ENCODE measurements at regions not wholly inside any gene's neighbourhood (a gene's known extent, or its start where the extent isn't known, plus 50 kb on each side); places are given as distances from the start of the nearest gene placed in this dataset.
"Not testable (repeated sequence)": the region's sequence is repeated elsewhere in the genome, so short reads cannot be mapped to it uniquely, and the experiment has no call there.

GRCh38 chrX:74063426-74064155, 211.1 kb upstream of the XIST start:
- DNase-seq: no peak

GRCh38 chrX:74061879-74062278, 209.4 kb upstream of the XIST start:
- DNase-seq: no peak

- DNase-seq: no peak
Measured at GRCh38 chrX:74049126-74049525, 196.6 kb upstream of the XIST start.

GRCh38 chrX:74034066-74034465, 181.6 kb upstream of the XIST start:
- not testable (repeated sequence) for DNase-seq

DNA sequence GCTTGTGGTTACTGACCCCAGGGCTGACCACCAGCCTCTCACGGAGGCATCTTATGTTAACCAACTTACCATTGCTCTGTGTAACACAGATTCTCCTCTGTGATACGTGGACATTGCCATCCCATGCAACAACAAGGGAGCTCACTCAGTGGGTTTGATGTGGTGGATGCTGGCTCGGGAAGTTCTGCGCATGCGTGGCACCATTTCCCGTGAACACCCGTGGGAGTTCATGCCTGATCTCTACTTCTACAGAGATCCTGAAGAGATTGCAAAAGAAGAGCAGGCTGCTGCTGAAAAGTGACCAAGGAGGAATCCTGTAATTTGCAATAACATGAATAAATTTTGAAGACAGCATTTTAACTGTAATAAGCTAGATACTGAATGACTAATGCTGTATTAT, 179.0 kb upstream of the XIST start:
- not testable (repeated sequence) for DNase-seq

DNA sequence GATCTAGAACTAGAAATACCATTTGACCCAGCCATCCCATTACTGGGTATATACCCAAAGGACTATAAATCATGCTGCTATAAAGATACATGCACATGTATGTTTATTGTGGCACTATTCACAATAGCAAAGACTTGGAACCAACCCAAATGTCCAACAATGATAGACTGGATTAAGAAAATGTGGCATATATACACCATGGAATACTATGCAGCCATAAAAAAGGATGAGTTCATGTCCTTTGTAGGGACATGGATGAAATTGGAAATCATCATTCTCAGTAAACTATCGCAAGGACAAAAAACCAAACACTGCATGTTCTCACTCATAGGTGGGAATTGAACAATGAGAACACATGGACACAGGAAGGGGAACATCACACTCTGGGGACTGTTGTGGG, 178.3 kb upstream of the XIST start:
- DNase-seq: not testable (repeated sequence)

- not testable (repeated sequence) for DNase-seq
Measured at GRCh38 chrX:74025145-74025544, 172.6 kb upstream of the XIST start.

DNA sequence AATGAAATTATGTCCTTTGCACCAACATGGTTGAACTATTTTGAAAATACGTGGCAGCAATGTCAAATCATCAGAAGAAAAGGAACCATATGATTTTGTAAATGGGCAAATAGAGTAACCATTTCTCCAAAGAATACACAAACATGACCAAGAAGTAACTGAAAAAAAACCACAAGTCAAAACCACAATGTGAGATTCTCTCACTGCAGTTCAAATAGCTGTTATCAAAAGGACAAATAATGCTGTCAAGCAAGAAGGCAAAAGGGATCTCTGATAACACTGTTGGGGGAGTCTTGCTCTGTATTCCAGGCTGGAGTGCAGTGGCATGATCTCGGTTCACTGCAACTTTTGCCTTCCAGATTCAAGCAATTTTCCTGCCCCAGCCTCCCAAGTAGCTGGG, 170.7 kb upstream of the XIST start:
- DNase-seq: no peak

- no peak for DNase-seq
Measured at GRCh38 chrX:74018253-74018652, 165.7 kb upstream of the XIST start.

GRCh38 chrX:74015379-74016019, 163.0 kb upstream of the XIST start:
- peak; percentile 11 for DNase-seq

DNA sequence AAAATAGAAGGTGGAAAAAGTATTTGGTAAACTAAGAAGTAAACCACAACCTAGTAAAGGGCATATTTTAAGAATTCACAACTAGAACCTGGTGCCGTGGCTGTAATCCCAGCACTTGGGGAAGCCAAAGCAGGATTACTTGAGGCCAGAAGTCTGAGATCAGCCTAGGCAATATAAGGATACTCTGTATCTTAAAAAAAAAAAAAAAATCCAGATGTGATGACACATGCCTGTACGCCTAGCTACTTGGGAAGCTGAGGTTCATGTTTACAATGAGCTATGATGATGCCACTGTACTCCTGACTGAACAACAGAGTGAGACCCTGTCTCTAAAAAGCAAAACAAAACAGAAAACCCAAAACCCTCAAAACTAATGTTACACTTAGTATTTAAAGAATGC, 156.5 kb upstream of the XIST start:
- no peak for DNase-seq

DNA sequence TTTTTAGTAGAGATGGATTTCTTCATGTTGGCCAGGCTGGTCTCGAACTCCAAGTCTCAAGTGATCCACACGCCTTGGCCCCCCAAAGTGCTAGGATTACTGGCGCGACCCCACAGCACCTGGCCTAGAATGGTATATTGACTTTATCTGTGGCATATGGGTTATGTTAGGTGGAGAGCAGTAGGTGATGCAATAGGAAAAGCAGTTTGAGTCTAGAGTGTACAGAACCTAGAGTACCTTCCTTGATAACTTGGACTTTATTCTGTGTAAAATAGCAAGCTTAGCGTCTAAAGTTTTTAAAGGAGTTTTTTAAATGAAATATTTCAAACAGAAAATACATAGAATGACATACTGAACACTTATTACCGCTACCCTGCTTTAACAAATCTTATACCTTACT, 139.5 kb upstream of the XIST start:
- DNase-seq: no peak

GRCh38 chrX:73987166-73987565, 134.7 kb upstream of the XIST start:
- DNase-seq: no peak

DNA sequence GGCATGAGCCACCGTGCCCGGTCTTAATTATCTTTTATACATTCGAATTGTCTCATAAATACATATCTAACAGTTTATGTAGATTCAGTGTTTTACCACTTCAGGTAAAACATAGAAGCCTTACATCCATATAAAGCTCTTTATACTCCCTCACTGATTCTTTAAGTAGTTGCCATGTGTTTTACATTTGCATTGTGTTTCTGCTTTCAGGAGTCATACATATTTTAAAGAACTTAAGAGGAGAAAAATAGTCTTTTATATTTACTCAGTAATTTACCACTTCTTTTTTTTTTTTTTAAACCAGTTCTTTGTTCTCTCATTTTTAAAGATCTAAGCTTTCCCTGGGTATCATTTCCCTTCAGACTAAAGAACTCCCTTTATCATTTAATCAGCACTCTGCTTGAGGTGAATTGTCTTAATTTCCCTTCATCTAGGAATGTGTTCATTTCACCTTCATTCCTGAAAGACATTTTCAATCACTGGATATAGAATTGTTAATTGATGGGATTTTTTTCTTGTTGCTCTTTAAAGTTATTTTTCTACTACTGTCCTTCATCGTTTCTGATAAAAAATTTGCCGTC, 127.1 kb upstream of the XIST start:
- no peak for DNase-seq

- DNase-seq: no peak
Measured at GRCh38 chrX:73977542-73978169, 125.1 kb upstream of the XIST start.

DNA sequence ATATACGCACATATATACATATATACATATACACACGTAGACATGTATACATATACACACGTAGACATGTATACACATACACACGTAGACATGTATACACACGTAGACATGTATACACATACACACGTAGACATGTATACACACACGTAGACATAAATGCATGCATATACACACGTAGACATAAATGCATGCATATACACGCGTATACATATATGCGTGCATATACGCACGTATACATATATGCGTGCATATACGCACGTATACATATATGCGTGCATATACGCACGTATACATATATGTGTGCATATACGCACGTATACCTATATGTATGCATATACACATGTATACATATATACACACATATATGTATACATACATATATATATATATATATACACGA, 114.9 kb upstream of the XIST start:
- DNase-seq: not testable (repeated sequence)

GRCh38 chrX:73965833-73966232, 113.3 kb upstream of the XIST start:
- no peak for DNase-seq

DNA sequence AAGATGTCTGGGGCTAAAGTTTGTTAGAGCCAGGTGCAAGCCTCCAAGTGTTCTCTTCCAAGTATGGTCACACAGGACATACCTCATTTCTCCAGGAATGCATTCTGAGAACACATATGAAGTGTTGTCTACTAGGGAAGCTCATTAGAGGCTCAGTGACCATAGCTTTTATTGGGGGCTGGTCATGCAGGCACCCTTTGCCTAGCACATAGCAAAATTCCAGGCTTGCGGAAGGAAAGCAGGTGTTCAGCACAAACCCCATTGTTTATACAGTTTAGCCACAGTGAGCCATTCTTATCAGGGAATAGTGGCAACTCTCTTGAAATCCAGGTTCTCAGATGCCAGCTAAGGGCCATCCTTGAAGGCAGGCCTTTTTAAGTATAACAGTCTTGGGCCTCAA, 112.1 kb upstream of the XIST start:
- DNase-seq: no peak

DNA sequence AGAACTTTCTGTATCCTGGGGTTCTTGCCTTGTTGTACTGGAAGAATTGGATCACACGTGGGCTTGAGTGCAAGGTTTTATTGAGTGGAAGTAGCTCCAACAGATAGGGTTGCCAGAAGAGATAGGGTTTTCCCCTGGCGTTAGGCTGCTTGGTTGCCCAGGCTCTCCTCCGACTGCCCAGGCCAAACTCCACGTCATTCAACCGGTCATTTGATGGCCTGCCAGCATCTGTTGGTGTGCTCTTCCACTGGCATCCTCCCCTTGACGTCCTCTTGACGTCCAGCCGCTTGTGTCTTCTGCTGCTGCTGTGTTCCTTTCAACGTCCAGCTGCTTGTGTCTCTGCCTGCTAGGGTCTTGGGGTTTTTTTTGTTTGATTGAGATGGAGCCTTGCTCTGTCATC, 111.2 kb upstream of the XIST start:
- DNase-seq: no peak

DNA sequence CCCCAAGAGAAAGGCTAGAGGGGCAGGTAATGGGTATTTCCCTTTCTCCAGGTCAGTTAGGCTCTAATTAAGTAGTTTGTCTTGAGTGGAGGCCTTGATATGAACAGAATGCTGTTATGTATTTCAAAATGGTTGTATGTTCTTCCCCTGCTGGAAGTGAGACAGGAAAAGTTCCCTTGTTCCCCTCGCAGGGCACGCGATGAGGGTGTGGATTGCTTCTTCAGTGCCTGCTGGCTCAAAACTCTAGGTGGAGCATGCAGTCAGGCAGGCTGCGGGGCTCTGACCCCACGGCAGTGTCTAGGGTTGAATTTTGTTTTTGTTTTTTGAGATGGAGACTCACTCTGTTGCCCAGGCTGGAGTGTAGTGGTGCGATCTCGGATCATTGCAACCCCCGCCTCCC, 110.4 kb upstream of the XIST start:
- DNase-seq: no peak

DNA sequence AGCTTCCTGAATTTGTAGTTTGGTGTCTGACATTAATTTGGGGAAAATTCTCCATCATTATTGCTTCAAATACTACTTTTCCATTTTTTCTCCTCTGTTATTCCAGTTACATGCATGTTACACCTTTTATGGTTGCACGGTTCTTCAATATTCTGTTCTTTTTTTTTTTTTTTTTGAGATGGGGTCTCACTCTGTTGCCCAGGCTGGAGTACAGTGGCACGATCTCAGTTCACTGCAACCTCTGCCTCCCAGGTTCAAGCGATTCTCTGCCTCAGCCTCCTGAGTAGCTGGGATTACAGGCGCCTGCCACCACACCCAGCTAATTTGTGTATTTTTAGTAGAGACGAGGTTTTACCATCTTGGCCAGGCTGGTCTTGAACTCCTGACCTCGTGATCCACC, 109.4 kb upstream of the XIST start:
- not testable (repeated sequence) for DNase-seq

DNA sequence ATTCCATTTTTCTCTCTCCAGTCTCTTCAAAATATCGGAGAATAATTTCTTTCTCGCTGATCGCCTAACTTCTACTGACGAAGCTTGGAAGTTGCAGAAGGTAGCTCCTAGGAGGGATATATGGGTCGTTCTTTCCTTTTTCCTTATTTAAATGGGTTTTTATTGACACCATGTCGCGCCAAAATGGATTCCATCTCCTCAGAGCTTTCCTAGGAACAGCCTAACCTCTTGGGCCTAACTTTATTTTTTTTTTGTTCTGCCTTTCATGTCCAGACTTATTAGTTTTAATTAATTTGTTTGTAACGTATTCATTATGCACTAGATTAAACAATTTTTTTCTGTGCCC, 92.0 kb upstream of the XIST start:
- DNase-seq: no peak

- peak; percentile 45 for DNase-seq
Measured at GRCh38 chrX:73943693-73944562, 91.4 kb upstream of the XIST start.
